Epithelial cell of prostate (primary cell): ENCODE measurements at regions not wholly inside any gene's neighbourhood (a gene's known extent, or its start where the extent isn't known, plus 50 kb on each side); places are given as distances from the start of the nearest gene placed in this dataset.
"Not testable (repeated sequence)": the region's sequence is repeated elsewhere in the genome, so short reads cannot be mapped to it uniquely, and the experiment has no call there.

Source experiments
- DNase-seq: peaks from one replicate; pipeline ENCODE4 v3.0.0-alpha.2; 2011; ENCODE audit warnings: low read depth, low spot score
- H3K27ac ChIP-seq: fragments of 450-650 bp; 2 replicates; pipeline ENCODE4 v1.5.1; 2017; ENCODE audit warnings: mild to moderate bottlenecking

DNA sequence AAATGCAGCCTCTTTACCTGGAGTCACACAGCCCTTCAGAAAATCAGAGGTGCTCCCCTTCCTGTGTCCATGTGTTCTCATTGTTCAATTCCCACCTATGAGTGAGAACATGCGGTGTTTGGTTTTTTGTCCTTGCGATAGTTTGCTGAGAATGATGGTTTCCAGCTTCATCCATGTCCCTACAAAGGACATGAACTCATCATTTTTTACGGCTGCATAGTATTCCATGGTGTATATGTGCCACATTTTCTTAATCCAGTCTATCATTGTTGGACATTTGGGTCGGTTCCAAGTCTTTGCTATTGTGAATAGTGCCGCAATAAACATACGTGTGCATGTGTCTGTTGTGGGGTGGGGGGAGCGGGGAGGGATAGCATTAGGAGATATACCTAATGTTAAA lies 60.3 kb upstream of the CCL1 start:
- DNase-seq, H3K27ac ChIP-seq: not testable (repeated sequence)

DNA sequence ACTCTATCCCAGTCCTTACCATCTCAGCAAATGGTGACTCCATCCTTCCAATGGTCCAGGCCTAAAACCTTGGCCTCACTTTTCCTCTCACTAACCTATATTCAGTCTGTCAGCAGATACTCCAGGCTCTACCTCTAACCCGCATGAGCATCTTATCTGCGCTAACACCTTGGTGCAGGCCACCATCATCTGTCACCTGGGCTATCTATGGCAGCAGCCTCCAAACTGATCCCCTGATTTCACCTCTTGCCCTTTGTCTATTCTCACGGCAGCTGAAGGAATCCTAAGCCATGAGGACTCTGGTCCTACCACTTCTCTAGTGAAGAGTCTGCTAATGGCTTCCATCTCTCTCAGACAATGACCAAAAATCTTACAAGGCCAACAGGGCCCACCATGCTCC lies 57.9 kb upstream of the CCL1 start:
- DNase-seq = no peak
- H3K27ac ChIP-seq = no peak overlapping the region

DNA sequence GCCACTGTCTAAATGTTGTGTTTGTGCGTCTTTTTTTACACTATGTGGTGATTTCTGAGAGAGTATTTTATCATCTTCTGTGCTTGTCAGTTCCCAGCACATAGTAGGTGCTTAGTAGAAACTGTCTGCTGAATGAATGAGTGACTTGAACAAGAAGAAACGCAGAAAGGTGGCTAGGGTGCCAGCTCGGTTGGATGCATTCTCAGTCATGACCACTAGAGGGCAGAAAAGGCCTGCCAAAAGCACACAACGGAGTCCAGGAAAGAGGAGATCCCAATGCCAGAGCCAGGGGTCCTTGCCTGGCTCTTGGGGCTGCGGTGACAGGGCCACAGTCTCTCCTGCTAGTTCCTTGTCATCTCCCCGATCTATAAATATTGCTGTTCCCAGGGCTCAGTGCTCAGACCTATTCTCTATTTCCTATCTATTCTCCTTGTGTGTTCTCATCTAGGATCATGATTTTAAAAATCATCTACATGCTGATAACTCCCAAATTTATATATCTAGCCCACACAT lies 57.3 kb upstream of the CCL1 start:
- H3K27ac ChIP-seq = no peak overlapping the region
- DNase-seq = no peak

DNA sequence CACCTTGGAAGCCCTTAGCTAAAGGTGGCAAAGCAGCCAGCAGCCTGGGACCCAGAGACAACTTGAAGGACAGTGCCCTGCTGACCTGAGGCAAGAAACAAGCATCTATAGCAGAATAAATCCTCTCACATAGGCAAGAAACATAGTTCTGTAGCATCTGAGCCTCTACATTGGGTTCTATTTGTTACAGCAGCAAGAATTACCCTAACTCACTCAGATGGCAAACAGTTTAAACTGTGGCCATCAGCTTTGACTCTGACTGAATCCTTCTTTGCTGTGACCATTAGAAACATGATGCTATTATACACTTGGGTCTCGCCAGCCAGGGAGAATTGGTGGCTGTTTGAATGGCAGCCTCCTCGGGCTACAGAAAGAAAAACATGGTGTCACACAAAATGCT lies 53.1 kb upstream of the CCL1 start:
- DNase-seq = no peak

DNA sequence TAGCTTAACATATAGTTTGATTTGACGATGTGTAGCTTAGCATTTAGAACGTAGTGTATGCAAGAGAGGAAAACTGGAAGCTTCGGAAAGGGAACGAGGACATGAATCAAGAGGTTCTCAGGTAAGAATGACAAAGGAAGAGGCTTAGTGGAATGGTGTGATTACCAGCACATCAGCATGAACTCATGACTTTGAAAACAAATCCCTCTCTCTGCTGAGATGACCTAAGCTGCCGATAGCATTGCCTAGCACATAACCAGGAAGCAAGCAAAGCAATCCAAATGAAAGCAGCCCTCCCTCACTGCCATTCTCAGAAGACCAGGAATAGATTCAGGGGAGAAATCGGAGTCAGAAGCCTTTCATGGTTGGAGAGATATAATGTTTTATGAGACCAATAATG lies 51.3 kb upstream of the CCL1 start:
- H3K27ac ChIP-seq = no peak overlapping the region
- DNase-seq = no peak

More for the DNA sequence above, 53.1 kb upstream of the CCL1 start:
- H3K27ac ChIP-seq = no peak overlapping the region

DNA sequence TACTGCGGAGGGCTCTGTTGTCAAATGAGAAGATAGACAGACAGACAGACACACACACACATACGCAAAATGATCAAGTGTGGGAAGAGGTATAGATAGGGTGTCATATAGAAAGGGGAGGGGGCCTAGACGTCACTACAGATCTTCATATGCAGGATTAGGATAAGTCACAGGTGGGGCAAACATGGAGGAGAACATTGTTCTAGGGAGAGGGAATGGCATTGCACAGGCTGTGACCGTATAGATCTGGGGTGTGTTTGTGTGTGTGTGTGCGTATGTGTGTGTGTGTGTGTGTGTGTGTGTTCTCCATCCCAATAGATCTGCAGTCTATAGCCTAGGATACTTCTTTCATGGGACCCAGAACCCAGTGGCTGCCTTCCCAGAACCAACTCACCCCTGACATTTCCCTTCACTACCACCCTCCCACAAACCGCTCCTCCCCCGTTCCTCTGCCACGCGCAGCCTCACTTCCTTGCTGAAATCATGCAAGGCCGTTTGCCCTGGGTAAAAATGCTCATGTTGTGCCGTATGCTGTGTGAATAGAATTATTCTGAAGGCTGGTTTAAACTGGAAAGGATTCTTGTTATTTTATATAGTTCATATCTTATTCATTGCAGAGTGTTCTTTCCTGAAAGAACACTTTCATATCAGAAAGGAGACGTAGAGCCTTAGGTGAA lies 50.5 kb upstream of the CCL1 start:
- no peak overlapping the region for H3K27ac ChIP-seq
- DNase-seq = no peak

- DNase-seq = no peak
- H3K27ac ChIP-seq = no peak overlapping the region
These were observed 50.0 kb upstream of the CCL1 start for GRCh38 chr17:34412965-34413441.
